ENCODE measurements at regions not wholly inside any gene's neighbourhood (a gene's known extent, or its start where the extent isn't known, plus 50 kb on each side); places are given as distances from the start of the nearest gene placed in this dataset.

GRCh38 chr7:145398758-145399157 is 562.9 kb upstream of the TPK1 start:
- H3K4me2 ChIP-seq (ENCODE audit: insufficient read depth in 1 of 2, low read depth in 2 of 2, low read length in 2 of 2): no peak overlapping the region
- H3K79me2 ChIP-seq (ENCODE audit: control insufficient read depth in 1 of 2, insufficient read depth in 2 of 2, low read length in 2 of 2): no peaks in the 10 kb centered on the region
- no peaks in the 10 kb centered on the region for H4K20me1 ChIP-seq (replicated peaks in 1 of 2; ENCODE audit: control insufficient read depth in 1 of 2, insufficient read depth in 2 of 2, low read length in 2 of 2)
- no peaks in the 10 kb centered on the region for H3K4me1 ChIP-seq (replicated peaks in 1 of 4; ENCODE audit: control insufficient read depth in 3 of 4, insufficient read depth in 4 of 4, low read length in 3 of 4)
- H2BK5ac ChIP-seq (ENCODE audit: low read depth, low read length): no peak overlapping the region
- no peaks in the 10 kb centered on the region for H3K27me3 ChIP-seq (replicated peaks in 1 of 4; ENCODE audit: control insufficient read depth in 3 of 4, extremely low read depth in 1 of 4, insufficient read depth in 3 of 4, low read length in 3 of 4)
- H3K4ac ChIP-seq (replicated peaks; ENCODE audit: insufficient read length, low read depth, low read length): no peak overlapping the region
- no peak overlapping the region for H2BK15ac ChIP-seq (ENCODE audit: low read length)
- DNase-seq (ENCODE audit: low read depth in 1 of 2, low spot score in 2 of 2) (no peak), FAIRE-seq (no peak)
- H3K79me1 ChIP-seq (ENCODE audit: low read depth, low read length): no peaks in the 10 kb centered on the region
- no peaks in the 10 kb centered on the region for H3K36me3 ChIP-seq (ENCODE audit: control insufficient read depth in 2 of 4, insufficient read depth in 4 of 4, low read length in 3 of 4)
- CTCF ChIA-PET (ENCODE audit: partially characterized antibody): no interaction called here
- POLR2A ChIA-PET (ENCODE audit: partially characterized antibody): no interaction called here
- no peak overlapping the region for H2AFZ ChIP-seq (ENCODE audit: low read length)
- no peak overlapping the region for H3K18ac ChIP-seq (ENCODE audit: extremely low read depth, low read length)
- no peak overlapping the region for H4K8ac ChIP-seq (ENCODE audit: extremely low read depth, insufficient read depth, low read length)
- H2BK20ac ChIP-seq (ENCODE audit: low read length): no peak overlapping the region
- no peak overlapping the region for H3K9ac ChIP-seq (replicated peaks in 1 of 4; ENCODE audit: extremely low read depth in 1 of 4, low read depth in 3 of 4, low read length in 3 of 4)
- H2BK12ac ChIP-seq (ENCODE audit: low read depth, low read length): no peak overlapping the region
- H3K14ac ChIP-seq (ENCODE audit: insufficient read length): no peak overlapping the region
- no peak overlapping the region for H4K91ac ChIP-seq (replicated peaks; ENCODE audit: insufficient read length, low read length)
- no peak overlapping the region for H3K56ac ChIP-seq (replicated peaks; ENCODE audit: insufficient read length, low read depth, low read length)
- peaks cover 2 to 8% of the 10 kb centered on the region in 2 experiments; a peak in 2 of 4 replicates for H3K9me3 ChIP-seq (ENCODE audit: insufficient read depth in 2 of 2, low read depth in 1 of 2, low read length in 1 of 2)
- no peak overlapping the region for H2BK120ac ChIP-seq (replicated peaks; ENCODE audit: low read depth, low read length)
- H3K4me3 ChIP-seq (ENCODE audit: extremely low read depth in 1 of 4, insufficient read depth in 2 of 4, low read depth in 3 of 4, low read length in 4 of 4): no peak overlapping the region
- 89% methylated on average over 1 of the region's 1 CpG; no CpG with 5 or more reads in 1 of the 2 experiments for WGBS, 2 experiments (ENCODE audit: extremely low coverage in 1 of 2, insufficient coverage in 1 of 2, insufficient read length in 1 of 2, insufficient replicate concordance in 2 of 2, low coverage in 1 of 2, low lambda C conversion rate in 2 of 2, missing lambda C conversion rate in 1 of 2)
- no peaks in the 10 kb centered on the region for H3K23me2 ChIP-seq (ENCODE audit: low read depth, low read length)
- H3K23ac ChIP-seq (ENCODE audit: insufficient read length): no peak overlapping the region
- H3K27ac ChIP-seq (ENCODE audit: low read depth, low read length): no peak overlapping the region
- no peak overlapping the region for H2AK5ac ChIP-seq (ENCODE audit: low read depth, low read length)
- no peak overlapping the region for H4K5ac ChIP-seq (ENCODE audit: insufficient read length, low read depth, low read length)
- TF ChIP-seq GABPA (IDR thresholded peaks at IDR 0.05; ENCODE audit: borderline replicate concordance, insufficient read depth, low read length): no peak
- TF ChIP-seq MAFK (IDR thresholded peaks at IDR 0.05; ENCODE audit: low read depth, low read length): no peak
- no peak for TF ChIP-seq SAP30 (IDR thresholded peaks at IDR 0.05; ENCODE audit: insufficient read depth, insufficient replicate concordance, low read length)
- TF ChIP-seq POU5F1 (IDR thresholded peaks at IDR 0.05; ENCODE audit: low read depth, low read length): no peak
- no peak for TF ChIP-seq JUN (IDR thresholded peaks at IDR 0.05; ENCODE audit: low read depth, low read length)
